HepG2 (cell line): ENCODE measurements at regions not wholly inside any gene's neighbourhood (a gene's known extent, or its start where the extent isn't known, plus 50 kb on each side); places are given as distances from the start of the nearest gene placed in this dataset.

Source experiments
- ATAC-seq: fragments of 200-7000 bp; cut with Tn5 transposase; 3 replicates; pipeline ENCODE4 v1.9.1; 2020; ENCODE audit warnings: mild to moderate bottlenecking, moderate library complexity
- BruUV-seq: library from RNA; stranded (reverse); fragments of 400-500 nt; replicated peaks from 2 replicates; lab custom pipeline; 2021; lab: Mats Ljungman, UMichigan
- CTCF ChIA-PET: fragments of 300-600 bp; formaldehyde crosslinking; extraction: SDS; loops from one replicate; lab custom pipeline; 2021; ENCODE audit warnings: low total read pairs, inconsistent platforms, low intra/inter-chr PET ratio; lab: Yijun Ruan, JAX
- POLR2A ChIA-PET: fragments of 350-600 bp; sonication (Branson Sonifier 250); formaldehyde crosslinking; loops from one replicate; lab custom pipeline; 2020; ENCODE audit warnings: antibody characterized with exemption, inconsistent platforms; lab: Yijun Ruan, JAX
- DNase-seq: peaks from one replicate; pipeline ENCODE4 v3.0.0-alpha.2; 2015; ENCODE audit warnings: low spot score
- FAIRE-seq: peaks from 3 replicates; lab custom pipeline; 2011; peaks lifted over from hg19 to GRCh38; lab: Jason Lieb, UNC
- H2AFZ ChIP-seq: one replicate; pipeline ENCODE4 v1.6.1; 2011; ENCODE audit warnings: low read length, inconsistent platforms
- H3K27ac ChIP-seq: fragments of 300-600 bp; 3 replicates; pipeline ENCODE4 v1.8.0; 2011; ENCODE audit warnings: mixed run types, mild to moderate bottlenecking, mixed read lengths, low read length, inconsistent platforms; ENCODE audit not compliant: insufficient read depth; ENCODE audit errors: extremely low read length
- H3K27me3 ChIP-seq, 2 experiments: fragments of 200-600 bp in 1 of 2; 2 replicates in 1 of 2; 3 replicates in 1 of 2; pipeline versions ENCODE4 v1.6.0 to v1.8.0; 2011; ENCODE audit warnings: low read length in 2 of 2, mild to moderate bottlenecking in 2 of 2, moderate library complexity in 2 of 2, inconsistent platforms in 1 of 2; ENCODE audit not compliant: insufficient read depth in 2 of 2, control insufficient read depth in 1 of 2
- H3K36me3 ChIP-seq, 2 experiments: fragments of 200-600 bp in 1 of 2; replicated peaks in 1 of 2; 2 replicates in 1 of 2; 3 replicates in 1 of 2; pipeline versions ENCODE4 v1.5.1 to v1.8.0; 2011; ENCODE audit warnings: low read length in 2 of 2, inconsistent platforms in 1 of 2; ENCODE audit not compliant: insufficient read depth in 2 of 2, control insufficient read depth in 1 of 2
- H3K4me1 ChIP-seq: 2 replicates; pipeline ENCODE4 v1.5.1; 2012; ENCODE audit warnings: low read length, inconsistent platforms; ENCODE audit not compliant: insufficient read depth
- H3K4me2 ChIP-seq: 2 replicates; pipeline ENCODE4 v1.6.0; 2011; ENCODE audit warnings: low read depth, low read length, inconsistent platforms
- H3K4me3 ChIP-seq, 3 experiments: fragments of 200-600 bp in 1 of 3; sonication (generic), shearing (Covaris generic) in 1 of 3; replicated peaks in 1 of 3; 2 replicates each; pipeline ENCODE4 v1.5.1; 2011 to 2016; ENCODE audit warnings: low read length in 3 of 3, inconsistent platforms in 2 of 3, low read depth in 2 of 3, mild to moderate bottlenecking in 2 of 3, control low read depth in 1 of 3, mixed read lengths in 1 of 3; ENCODE audit not compliant: insufficient read depth in 1 of 3
- H3K79me2 ChIP-seq: one replicate; pipeline ENCODE4 v1.6.1; 2011; ENCODE audit warnings: low read length, inconsistent platforms; ENCODE audit not compliant: insufficient read depth
- H3K9ac ChIP-seq: 2 replicates; pipeline ENCODE4 v1.6.0; 2011; ENCODE audit warnings: mild to moderate bottlenecking, low read depth, low read length, inconsistent platforms; ENCODE audit not compliant: insufficient read depth
- H3K9me3 ChIP-seq: 2 replicates; pipeline ENCODE4 v1.5.1; 2012; ENCODE audit warnings: mild to moderate bottlenecking, low read length
- H4K20me1 ChIP-seq: 2 replicates; pipeline ENCODE4 v1.6.0; 2011; ENCODE audit warnings: inconsistent platforms, mild to moderate bottlenecking, low read length, moderate library complexity; ENCODE audit not compliant: insufficient read depth
- AGO1 ChIP-seq: fragments of 200-400 bp; formaldehyde crosslinking; IDR thresholded peaks from 2 replicates; pipeline ENCODE4 v1.6.1; 2017; ENCODE audit warnings: mild to moderate bottlenecking, low read depth, low read length, moderate library complexity; ENCODE audit not compliant: poor library complexity, severe bottlenecking
- ATAD3A ChIP-seq: sonication (generic); formaldehyde crosslinking; IDR thresholded peaks from 2 replicates; pipeline ENCODE4 v1.4.0; 2020; ENCODE audit warnings: missing genetic modification reagents
- ATF7-NPFF ChIP-seq: sonication (generic); formaldehyde crosslinking; IDR thresholded peaks from 2 replicates; pipeline ENCODE4 v1.8.1; 2023; ENCODE audit warnings: mild to moderate bottlenecking, low read depth, missing genetic modification reagents, moderate library complexity
- DMTF1 ChIP-seq: sonication (generic); formaldehyde crosslinking; IDR thresholded peaks from 2 replicates; pipeline ENCODE4 v1.4.0; 2020; ENCODE audit warnings: mild to moderate bottlenecking, missing genetic modification reagents
- DPF2 ChIP-seq: sonication (generic); formaldehyde crosslinking; IDR thresholded peaks from 2 replicates; pipeline ENCODE4 v1.4.0; 2020; ENCODE audit warnings: mild to moderate bottlenecking, low read depth, missing genetic modification reagents, borderline replicate concordance
- E2F1 ChIP-seq: sonication (generic); formaldehyde crosslinking; IDR thresholded peaks from 2 replicates; pipeline ENCODE4 v1.5.0; 2020; ENCODE audit warnings: missing genetic modification reagents
- HOXA9 ChIP-seq: sonication (generic); formaldehyde crosslinking; IDR thresholded peaks from 2 replicates; pipeline ENCODE4 v1.8.1; 2022; ENCODE audit warnings: missing genetic modification reagents, mild to moderate bottlenecking, moderate library complexity, borderline replicate concordance
- MXD1 ChIP-seq: sonication (generic); formaldehyde crosslinking; IDR thresholded peaks from 2 replicates; pipeline ENCODE4 v1.4.0; 2020; ENCODE audit warnings: mild to moderate bottlenecking, missing genetic modification reagents
- NFATC3 ChIP-seq: sonication (generic); formaldehyde crosslinking; IDR thresholded peaks from 2 replicates; pipeline ENCODE4 v1.5.1; 2020; ENCODE audit warnings: mild to moderate bottlenecking, missing genetic modification reagents
- NFRKB ChIP-seq: fragments of 450-650 bp; IDR thresholded peaks from 2 replicates; pipeline ENCODE4 v1.6.1; 2017
- SOX6 ChIP-seq, 2 experiments: fragments of 450-650 bp in 1 of 2; sonication (generic) in 1 of 2; formaldehyde crosslinking in 1 of 2; IDR thresholded peaks; 2 replicates each; pipeline versions ENCODE4 v1.4.0 to v1.6.1; 2017 to 2020; ENCODE audit warnings: antibody characterized with exemption in 1 of 2, mild to moderate bottlenecking in 1 of 2, missing genetic modification reagents in 1 of 2
- ZBTB1 ChIP-seq: sonication (generic); formaldehyde crosslinking; IDR thresholded peaks from 2 replicates; pipeline ENCODE4 v1.4.0; 2020; ENCODE audit warnings: missing genetic modification reagents, borderline replicate concordance
- ZNF644 ChIP-seq: IDR thresholded peaks from 2 replicates; pipeline ENCODE4 v1.6.1; 2016; ENCODE audit warnings: low read depth
- ZNF720 ChIP-seq: sonication (generic); formaldehyde crosslinking; IDR thresholded peaks from 2 replicates; pipeline ENCODE4 v1.4.0; 2020; ENCODE audit warnings: missing genetic modification reagents
- WGBS: methylation state at CpG from one replicate; pipeline ENCODE4 v1.1.6; 2017; ENCODE audit warnings: low lambda C conversion rate; 5-methylcytosine and 5-hydroxymethylcytosine counted together
- in situ Hi-C: cut with HindIII; loops from 2 replicates; pipeline ENCODE4 v1.10.0; 2017; ENCODE audit warnings: low pct_unique_long_range_greater_than_20kb; ENCODE audit not compliant: extremely low pct_ligation_motif_present
- intact Hi-C: fragments of 100-400 bp; cut with micrococcal nuclease; formaldehyde crosslinking; loops from one replicate; pipeline ENCODE4 v1.10.0; 2022; ENCODE audit not compliant: unreplicated experiment

- WGBS: 19% methylated on average over 13 of the region's 15 CpGs
- H4K20me1 ChIP-seq: no peaks in the 10 kb centered on the region
- H3K9ac ChIP-seq: no peak overlapping the region
- H3K36me3 ChIP-seq: no peaks in the 10 kb centered on the region
- CTCF ChIA-PET: no interaction called here
- FAIRE-seq: no peak
- no peak overlapping the region for H2AFZ ChIP-seq
- no peak overlapping the region for H3K4me2 ChIP-seq
- no peak overlapping the region for H3K4me3 ChIP-seq
- in situ Hi-C loops: no loop called here
- H3K9me3 ChIP-seq: no peaks in the 10 kb centered on the region
- TF ChIP-seq ATF7-NPFF (CRISPR knock-in tag) (no peak), NFRKB (no peak), NFATC3 (CRISPR knock-in tag) (no peak), DMTF1 (CRISPR knock-in tag) (no peak), DPF2 (CRISPR knock-in tag) (no peak), E2F1 (CRISPR knock-in tag) (no peak), ZNF720 (CRISPR knock-in tag) (no peak), ATAD3A (CRISPR knock-in tag) (no peak), ZNF644 (CRISPR knock-in tag) (no peak), HOXA9 (no peak), MXD1 (no peak), AGO1 (no peak), ZBTB1 (CRISPR knock-in tag) (no peak), SOX6 (IDR thresholded peaks at IDR 0.05) (no peak), SOX6 (CRISPR knock-in tag; IDR thresholded peaks at IDR 0.05) (no peak)
- TF ChIP-seq, all 625 proteins: peak for 0
- POLR2A ChIA-PET: no interaction called here
- H3K27me3 ChIP-seq: peaks cover 2 to 12% of the 10 kb centered on the region in 2 experiments; a peak in 3 of 5 replicates
- H3K79me2 ChIP-seq: no peaks in the 10 kb centered on the region
- ATAC-seq (no peak), DNase-seq (no peak)
- intact Hi-C loops: no loop called here
- no peaks in the 10 kb centered on the region for H3K4me1 ChIP-seq
- no TSS peak for BruUV-seq
- no peak overlapping the region for H3K27ac ChIP-seq
These were observed 75.0 kb downstream of the MYCN start for GRCh38 chr2:16015210-16015902.
